ENCODE measurements at regions not wholly inside any gene's neighbourhood (a gene's known extent, or its start where the extent isn't known, plus 50 kb on each side); places are given as distances from the start of the nearest gene placed in this dataset.

DNA sequence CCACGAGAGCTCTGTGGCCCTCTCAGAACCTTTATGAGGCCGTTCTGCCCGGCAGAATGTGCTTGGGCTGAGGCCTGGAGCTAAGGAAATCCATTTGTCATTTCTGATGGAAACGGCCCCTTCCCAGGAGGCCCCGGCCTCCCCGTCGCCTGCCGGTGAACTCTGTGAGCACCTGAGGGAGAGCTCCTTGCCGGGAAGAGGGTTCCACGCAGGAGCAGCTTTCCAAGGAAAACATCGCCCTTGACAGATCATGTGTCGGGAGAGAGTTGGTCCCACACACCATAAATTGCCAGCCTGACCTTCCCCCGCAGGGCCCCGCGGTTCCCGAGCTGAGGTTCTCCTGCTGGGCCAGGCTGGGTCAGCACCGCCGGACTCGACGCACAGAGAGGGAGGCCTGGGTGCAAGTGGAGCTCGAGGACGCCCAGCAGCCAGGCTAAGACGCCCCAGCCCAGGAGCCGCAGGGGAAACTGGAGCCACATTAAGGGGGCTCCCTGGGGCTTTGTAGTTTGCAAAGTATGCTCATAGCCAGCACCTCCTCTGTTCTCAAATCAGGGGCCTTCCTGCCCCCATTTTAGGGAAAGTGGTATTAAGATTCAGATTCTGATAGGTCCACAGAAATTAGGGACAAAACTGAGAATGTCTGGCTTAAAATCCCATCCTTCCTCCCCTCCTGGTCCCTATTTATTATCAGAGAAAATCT, 239.5 kb downstream of the FOXD2 start:
- peaks cover 0 to 10% (median 7%) of the 10 kb centered on the region in 5 donors for H3K4me1 ChIP-seq (ENCODE audit: control insufficient read depth in 5 of 5, insufficient read depth in 5 of 5, low read length in 5 of 5)
- no peak overlapping the region for H3K4me3 ChIP-seq (ENCODE audit: low read depth in 1 of 5, low read length in 5 of 5)
- no peaks in the 10 kb centered on the region for H3K36me3 ChIP-seq (ENCODE audit: control insufficient read depth in 5 of 5, insufficient read depth in 5 of 5, low read length in 5 of 5)
- H3K9me3 ChIP-seq (ENCODE audit: control insufficient read depth in 5 of 5, low read length in 5 of 5): peaks cover 0 to 3% (median 0%) of the 10 kb centered on the region in 5 donors
- H3K27ac ChIP-seq (ENCODE audit: low read depth, low read length): no peak overlapping the region
- peaks cover 0 to 7% (median 6%) of the 10 kb centered on the region in 5 donors for H3K27me3 ChIP-seq (ENCODE audit: control insufficient read depth in 5 of 5, insufficient read depth in 4 of 5, low read length in 5 of 5)
- H3K9ac ChIP-seq (ENCODE audit: low read length in 5 of 5): no peak overlapping the region

DNA sequence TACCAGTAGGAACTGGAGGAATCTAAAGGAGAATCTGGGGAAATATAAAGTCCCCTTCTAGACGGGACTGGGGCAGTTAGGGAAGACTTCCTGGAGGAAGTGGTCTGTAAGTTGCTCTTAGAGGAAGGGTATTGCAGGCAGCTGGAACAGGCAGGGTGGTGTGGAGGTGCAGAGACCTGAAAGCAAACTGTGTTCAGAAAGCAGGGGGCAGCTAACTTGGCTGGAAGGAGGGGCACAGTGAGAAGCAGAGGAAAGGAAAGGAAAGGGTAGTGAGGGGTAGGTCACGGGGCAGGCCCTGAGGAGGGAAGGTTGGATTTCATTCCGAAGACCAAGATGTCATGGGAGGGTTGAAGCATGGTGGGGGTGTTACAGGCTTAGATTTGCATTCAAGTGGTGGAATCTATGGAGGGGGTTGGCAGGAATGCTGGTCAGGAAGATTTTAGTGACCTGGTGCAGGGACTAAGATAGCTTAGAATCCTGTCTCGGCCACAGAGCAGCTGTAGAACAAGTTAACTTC, 240.7 kb downstream of the FOXD2 start:
- Histone ChIP-seq H3K36me3 (ENCODE audit: control insufficient read depth in 5 of 5, insufficient read depth in 5 of 5, low read length in 5 of 5) (no peaks in the 10 kb centered on the region), H3K4me3 (ENCODE audit: low read depth in 1 of 5, low read length in 5 of 5) (no peak overlapping the region), H3K27ac (ENCODE audit: low read depth, low read length) (no peak overlapping the region), H3K9me3 (ENCODE audit: control insufficient read depth in 5 of 5, low read length in 5 of 5) (no peaks in the 10 kb centered on the region), H3K27me3 (ENCODE audit: control insufficient read depth in 5 of 5, insufficient read depth in 4 of 5, low read length in 5 of 5) (peaks cover 0 to 7% (median 6%) of the 10 kb centered on the region in 5 donors), H3K9ac (ENCODE audit: low read length in 5 of 5) (no peak overlapping the region), H3K4me1 (ENCODE audit: control insufficient read depth in 5 of 5, insufficient read depth in 5 of 5, low read length in 5 of 5) (peaks cover 0 to 10% (median 7%) of the 10 kb centered on the region in 5 donors)

DNA sequence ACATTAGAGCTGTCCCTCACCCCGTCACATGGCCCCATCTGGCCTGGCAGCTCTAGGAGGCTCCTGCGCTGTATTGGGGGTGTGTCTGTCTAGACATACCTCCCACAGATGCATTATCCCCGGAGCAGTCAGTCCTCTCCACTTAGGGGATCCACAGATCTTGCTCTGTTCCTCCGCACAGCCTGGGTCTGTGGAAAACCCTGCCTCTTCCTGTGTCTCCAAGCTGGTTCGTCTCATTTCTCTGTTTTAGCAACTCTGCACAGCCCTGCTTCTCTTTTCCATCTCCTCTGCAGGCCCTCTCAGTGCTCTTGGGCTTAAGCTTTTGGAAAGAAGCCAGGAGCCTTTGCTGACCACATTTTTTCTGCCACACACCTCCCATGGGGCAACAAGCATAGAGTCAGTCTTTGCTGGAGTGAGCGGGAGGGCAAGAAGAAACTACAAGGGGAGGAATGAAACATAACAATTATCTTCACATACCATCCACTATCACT, 241.5 kb downstream of the FOXD2 start:
- Histone ChIP-seq H3K27ac (ENCODE audit: low read depth, low read length) (no peak overlapping the region), H3K36me3 (ENCODE audit: control insufficient read depth in 5 of 5, insufficient read depth in 5 of 5, low read length in 5 of 5) (no peaks in the 10 kb centered on the region), H3K9me3 (ENCODE audit: control insufficient read depth in 5 of 5, low read length in 5 of 5) (no peaks in the 10 kb centered on the region), H3K4me1 (ENCODE audit: control insufficient read depth in 5 of 5, insufficient read depth in 5 of 5, low read length in 5 of 5) (peaks cover 0 to 10% (median 7%) of the 10 kb centered on the region in 5 donors), H3K9ac (ENCODE audit: low read length in 5 of 5) (no peak overlapping the region), H3K4me3 (ENCODE audit: low read depth in 1 of 5, low read length in 5 of 5) (no peak overlapping the region), H3K27me3 (ENCODE audit: control insufficient read depth in 5 of 5, insufficient read depth in 4 of 5, low read length in 5 of 5) (peaks cover 0 to 7% (median 6%) of the 10 kb centered on the region in 5 donors)

DNA sequence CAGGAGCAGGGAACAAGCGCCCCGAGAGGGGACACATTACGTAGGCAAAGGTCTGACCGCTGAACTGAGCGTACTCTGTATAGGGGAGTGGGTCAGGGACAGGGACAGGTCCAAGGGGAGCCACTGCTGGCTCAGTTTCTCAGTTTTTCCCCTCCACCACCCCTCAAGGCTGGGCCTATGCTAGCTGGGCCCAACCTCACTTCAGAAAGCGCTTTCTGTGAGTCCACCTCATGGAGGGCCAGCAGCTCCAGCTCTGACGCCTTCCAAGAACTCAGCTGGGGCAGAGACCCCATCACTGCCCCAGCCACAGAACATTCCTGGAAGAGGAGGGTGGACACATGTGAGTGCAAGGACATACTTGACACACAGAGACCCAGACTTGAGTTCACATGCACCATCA, 242.0 kb downstream of the FOXD2 start:
- Histone ChIP-seq H3K27me3 (ENCODE audit: control insufficient read depth in 5 of 5, insufficient read depth in 4 of 5, low read length in 5 of 5) (peaks cover 0 to 8% (median 6%) of the 10 kb centered on the region in 5 donors), H3K9ac (ENCODE audit: low read length in 5 of 5) (no peak overlapping the region), H3K4me1 (ENCODE audit: control insufficient read depth in 5 of 5, insufficient read depth in 5 of 5, low read length in 5 of 5) (peaks cover 0 to 10% (median 7%) of the 10 kb centered on the region in 5 donors), H3K27ac (ENCODE audit: low read depth, low read length) (no peak overlapping the region), H3K4me3 (ENCODE audit: low read depth in 1 of 5, low read length in 5 of 5) (no peak overlapping the region), H3K9me3 (ENCODE audit: control insufficient read depth in 5 of 5, low read length in 5 of 5) (no peaks in the 10 kb centered on the region), H3K36me3 (ENCODE audit: control insufficient read depth in 5 of 5, insufficient read depth in 5 of 5, low read length in 5 of 5) (no peaks in the 10 kb centered on the region)

DNA sequence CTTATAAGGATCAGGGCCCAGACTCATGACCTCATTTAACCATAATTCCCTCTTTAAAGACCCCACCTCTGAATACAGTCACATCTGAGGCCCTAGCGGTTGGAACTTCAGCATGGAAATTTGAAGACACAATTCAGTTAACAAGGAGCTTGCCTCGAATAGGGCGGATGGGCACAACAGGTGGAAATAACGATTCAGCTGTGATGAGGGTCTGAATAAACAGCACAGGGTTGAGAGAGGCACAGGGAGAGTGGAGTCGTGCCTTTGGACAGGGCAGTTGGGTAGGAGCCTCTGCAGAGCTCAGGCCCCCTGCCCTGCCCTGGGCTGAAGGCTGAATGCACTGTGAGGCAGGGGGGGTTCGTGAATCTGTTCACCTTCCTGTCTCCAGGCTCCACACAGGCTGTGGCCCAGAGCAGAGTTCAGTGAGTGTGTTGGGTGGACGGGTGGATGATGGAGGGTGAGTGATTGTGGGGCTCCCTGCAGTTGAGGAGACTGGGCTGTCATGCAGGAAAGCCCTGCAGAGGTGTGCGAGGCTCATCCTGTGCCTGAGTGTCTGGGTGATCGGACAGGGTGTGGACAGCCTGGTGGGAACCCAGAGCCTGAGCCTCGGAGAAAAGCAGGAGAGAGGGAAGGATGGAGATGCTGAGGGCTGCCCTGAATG, 243.1 kb downstream of the FOXD2 start:
- no peak overlapping the region for H3K27ac ChIP-seq (ENCODE audit: low read depth, low read length)
- peaks cover 0 to 8% (median 6%) of the 10 kb centered on the region in 5 donors for H3K27me3 ChIP-seq (ENCODE audit: control insufficient read depth in 5 of 5, insufficient read depth in 4 of 5, low read length in 5 of 5)
- no peak overlapping the region for H3K4me3 ChIP-seq (ENCODE audit: low read depth in 1 of 5, low read length in 5 of 5)

DNA sequence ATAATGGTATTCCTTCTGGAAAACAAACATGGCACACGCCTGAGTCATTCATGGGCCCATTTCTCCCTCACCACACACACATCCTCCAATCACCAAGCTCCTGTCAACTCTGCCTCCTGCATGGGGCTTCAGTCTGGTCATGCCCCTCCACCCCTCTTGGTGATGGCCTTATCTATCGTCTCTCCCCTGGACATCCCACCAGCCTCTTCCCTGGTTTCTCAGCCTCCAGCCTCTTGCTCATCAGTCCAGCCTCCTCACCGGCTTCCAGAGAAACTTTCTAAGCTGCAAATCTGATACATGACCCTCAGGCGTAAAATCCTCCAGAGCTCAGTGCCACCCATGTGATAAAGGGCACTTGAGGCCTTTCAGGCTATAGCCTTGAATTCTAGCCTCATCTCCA, 243.9 kb downstream of the FOXD2 start:
- no peaks in the 10 kb centered on the region for H3K36me3 ChIP-seq (ENCODE audit: control insufficient read depth in 5 of 5, insufficient read depth in 5 of 5, low read length in 5 of 5)
- no peak overlapping the region for H3K4me3 ChIP-seq (ENCODE audit: low read depth in 1 of 5, low read length in 5 of 5)
- H3K27me3 ChIP-seq (ENCODE audit: control insufficient read depth in 5 of 5, insufficient read depth in 4 of 5, low read length in 5 of 5): peaks cover 0 to 9% (median 4%) of the 10 kb centered on the region in 5 donors
- H3K27ac ChIP-seq (ENCODE audit: low read depth, low read length): no peak overlapping the region
- H3K4me1 ChIP-seq (ENCODE audit: control insufficient read depth in 5 of 5, insufficient read depth in 5 of 5, low read length in 5 of 5): peaks cover 0 to 10% (median 7%) of the 10 kb centered on the region in 5 donors
- H3K9ac ChIP-seq (ENCODE audit: low read length in 5 of 5): no peak overlapping the region
- no peaks in the 10 kb centered on the region for H3K9me3 ChIP-seq (ENCODE audit: control insufficient read depth in 5 of 5, low read length in 5 of 5)

More for the DNA sequence above, 243.1 kb downstream of the FOXD2 start:
- Histone ChIP-seq H3K9me3 (ENCODE audit: control insufficient read depth in 5 of 5, low read length in 5 of 5) (no peaks in the 10 kb centered on the region), H3K36me3 (ENCODE audit: control insufficient read depth in 5 of 5, insufficient read depth in 5 of 5, low read length in 5 of 5) (no peaks in the 10 kb centered on the region), H3K4me1 (ENCODE audit: control insufficient read depth in 5 of 5, insufficient read depth in 5 of 5, low read length in 5 of 5) (peaks cover 0 to 10% (median 7%) of the 10 kb centered on the region in 5 donors), H3K9ac (ENCODE audit: low read length in 5 of 5) (no peak overlapping the region)

DNA sequence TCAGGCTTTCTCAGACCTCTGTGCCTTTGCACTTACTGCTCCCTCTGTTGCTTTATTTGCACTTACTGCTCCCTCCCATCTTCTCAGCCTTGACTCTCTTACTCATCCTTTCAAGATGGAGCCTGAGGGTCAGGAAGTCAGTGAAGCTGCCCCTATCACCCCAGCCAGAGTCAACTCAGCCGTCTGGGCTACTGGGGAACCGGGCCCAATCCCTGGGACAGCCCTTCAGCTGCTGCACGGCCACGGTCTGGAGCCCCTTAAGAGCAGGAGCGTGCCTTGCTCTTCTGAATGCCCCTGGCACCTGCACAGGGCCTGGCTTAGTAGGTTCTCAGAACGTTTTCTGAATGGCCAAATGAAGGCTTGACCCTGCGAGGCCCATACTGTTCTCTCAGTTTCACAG, 244.4 kb downstream of the FOXD2 start:
- H3K27ac ChIP-seq (ENCODE audit: low read depth, low read length): no peak overlapping the region
- no peaks in the 10 kb centered on the region for H3K36me3 ChIP-seq (ENCODE audit: control insufficient read depth in 5 of 5, insufficient read depth in 5 of 5, low read length in 5 of 5)
- H3K27me3 ChIP-seq (ENCODE audit: control insufficient read depth in 5 of 5, insufficient read depth in 4 of 5, low read length in 5 of 5): peaks cover 0 to 13% (median 5%) of the 10 kb centered on the region in 5 donors
- no peak overlapping the region for H3K9ac ChIP-seq (ENCODE audit: low read length in 5 of 5)
- no peaks in the 10 kb centered on the region for H3K9me3 ChIP-seq (ENCODE audit: control insufficient read depth in 5 of 5, low read length in 5 of 5)
- H3K4me1 ChIP-seq (ENCODE audit: control insufficient read depth in 5 of 5, insufficient read depth in 5 of 5, low read length in 5 of 5): peaks cover 0 to 10% (median 7%) of the 10 kb centered on the region in 5 donors
- H3K4me3 ChIP-seq (ENCODE audit: low read depth in 1 of 5, low read length in 5 of 5): no peak overlapping the region

DNA sequence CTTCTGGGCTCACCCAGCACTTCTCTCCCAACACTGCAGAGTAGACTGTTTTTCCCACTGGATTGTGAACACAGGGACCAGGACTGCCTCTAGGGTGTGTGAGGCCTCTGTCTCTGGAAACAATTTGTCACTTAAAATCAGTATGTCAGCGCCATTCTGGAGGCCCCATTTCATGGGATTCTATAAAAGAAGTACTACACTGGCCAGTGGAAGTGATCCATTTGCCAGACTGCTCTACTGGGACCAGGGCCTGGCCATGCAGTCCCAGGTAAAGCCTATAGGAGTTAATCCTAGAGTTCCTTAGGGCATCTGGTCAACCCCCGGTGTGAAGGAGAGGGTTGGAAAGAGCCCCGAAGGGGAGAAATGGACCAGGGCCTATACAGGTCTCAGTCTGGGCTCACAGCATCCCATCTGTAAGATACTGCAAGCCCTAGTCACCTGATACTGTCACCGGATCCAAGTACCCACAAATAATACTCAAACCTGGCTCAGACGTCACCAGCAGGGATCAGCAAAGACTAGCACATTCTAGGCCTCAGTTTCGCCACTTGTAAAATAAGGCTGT, 245.0 kb downstream of the FOXD2 start:
- H3K27ac ChIP-seq (ENCODE audit: low read depth, low read length): no peak overlapping the region
- peaks cover 1 to 17% (median 9%) of the 10 kb centered on the region in 5 donors for H3K27me3 ChIP-seq (ENCODE audit: control insufficient read depth in 5 of 5, insufficient read depth in 4 of 5, low read length in 5 of 5)
- no peaks in the 10 kb centered on the region for H3K36me3 ChIP-seq (ENCODE audit: control insufficient read depth in 5 of 5, insufficient read depth in 5 of 5, low read length in 5 of 5)
- no peaks in the 10 kb centered on the region for H3K9me3 ChIP-seq (ENCODE audit: control insufficient read depth in 5 of 5, low read length in 5 of 5)
- peaks cover 0 to 10% (median 7%) of the 10 kb centered on the region in 5 donors for H3K4me1 ChIP-seq (ENCODE audit: control insufficient read depth in 5 of 5, insufficient read depth in 5 of 5, low read length in 5 of 5)
- no peak overlapping the region for H3K4me3 ChIP-seq (ENCODE audit: low read depth in 1 of 5, low read length in 5 of 5)
- no peak overlapping the region for H3K9ac ChIP-seq (ENCODE audit: low read length in 5 of 5)

DNA sequence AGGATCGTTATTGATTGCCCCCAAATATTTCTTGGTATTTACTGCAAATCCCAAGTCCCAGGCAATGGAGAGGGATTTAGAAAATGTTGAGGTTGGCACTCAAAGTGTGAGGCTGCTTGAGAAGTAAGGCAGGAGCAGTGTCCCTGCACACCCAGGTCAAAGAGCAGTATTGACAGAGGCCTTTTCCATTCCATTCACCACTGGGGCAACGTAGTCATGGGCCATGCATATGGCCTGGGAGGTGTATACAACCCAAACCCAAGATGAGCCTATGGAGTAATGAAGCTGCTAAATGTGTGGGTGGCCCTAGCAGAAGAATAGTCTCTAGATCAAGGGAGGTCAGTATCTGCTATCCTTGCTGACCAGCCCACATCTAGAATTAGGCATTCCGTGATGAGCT, 245.6 kb downstream of the FOXD2 start:
- peaks cover 6 to 22% (median 14%) of the 10 kb centered on the region in 5 donors for H3K27me3 ChIP-seq (ENCODE audit: control insufficient read depth in 5 of 5, insufficient read depth in 4 of 5, low read length in 5 of 5)
- H3K4me3 ChIP-seq (ENCODE audit: low read depth in 1 of 5, low read length in 5 of 5): no peak overlapping the region
- H3K27ac ChIP-seq (ENCODE audit: low read depth, low read length): no peak overlapping the region

DNA sequence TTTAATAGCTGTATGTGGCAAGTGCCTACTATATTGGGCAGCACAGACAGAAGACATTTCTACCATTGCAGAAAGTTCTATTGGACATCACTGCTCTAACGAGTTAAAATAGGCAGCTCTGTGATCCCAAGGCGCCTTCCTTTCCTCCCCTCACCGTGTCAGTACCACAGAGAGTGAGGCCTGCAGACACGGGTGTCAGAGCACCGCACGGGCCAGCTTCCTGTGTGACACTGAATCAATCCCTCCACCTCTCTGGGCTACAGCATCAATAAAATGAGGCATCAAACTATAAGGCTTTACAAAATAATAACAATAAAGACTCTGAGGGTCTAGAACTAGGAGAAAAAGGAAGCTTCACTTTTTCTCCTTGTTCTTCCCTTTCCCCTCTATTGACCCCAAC, 246.7 kb downstream of the FOXD2 start:
- Histone ChIP-seq H3K9ac (ENCODE audit: low read length in 5 of 5) (no peak overlapping the region), H3K4me1 (ENCODE audit: control insufficient read depth in 5 of 5, insufficient read depth in 5 of 5, low read length in 5 of 5) (peaks cover 0 to 3% (median 3%) of the 10 kb centered on the region in 5 donors), H3K27ac (ENCODE audit: low read depth, low read length) (no peak overlapping the region), H3K27me3 (ENCODE audit: control insufficient read depth in 5 of 5, insufficient read depth in 4 of 5, low read length in 5 of 5) (peaks cover 13 to 27% (median 19%) of the 10 kb centered on the region in 5 donors), H3K4me3 (ENCODE audit: low read depth in 1 of 5, low read length in 5 of 5) (no peak overlapping the region), H3K36me3 (ENCODE audit: control insufficient read depth in 5 of 5, insufficient read depth in 5 of 5, low read length in 5 of 5) (no peaks in the 10 kb centered on the region), H3K9me3 (ENCODE audit: control insufficient read depth in 5 of 5, low read length in 5 of 5) (no peaks in the 10 kb centered on the region)

More for the DNA sequence above, 245.6 kb downstream of the FOXD2 start:
- no peaks in the 10 kb centered on the region for H3K36me3 ChIP-seq (ENCODE audit: control insufficient read depth in 5 of 5, insufficient read depth in 5 of 5, low read length in 5 of 5)
- peaks cover 0 to 10% (median 7%) of the 10 kb centered on the region in 5 donors for H3K4me1 ChIP-seq (ENCODE audit: control insufficient read depth in 5 of 5, insufficient read depth in 5 of 5, low read length in 5 of 5)
- no peak overlapping the region for H3K9ac ChIP-seq (ENCODE audit: low read length in 5 of 5)
- no peaks in the 10 kb centered on the region for H3K9me3 ChIP-seq (ENCODE audit: control insufficient read depth in 5 of 5, low read length in 5 of 5)

Measured in subcutaneous abdominal adipose tissue (tissue), 5 donors.